Jurkat, Clone E6-1 (cell line): ENCODE measurements at regions not wholly inside any gene's neighbourhood (a gene's known extent, or its start where the extent isn't known, plus 50 kb on each side); places are given as distances from the start of the nearest gene placed in this dataset.
"Not testable (repeated sequence)": the region's sequence is repeated elsewhere in the genome, so short reads cannot be mapped to it uniquely, and the experiment has no call there.

Source experiments
- DNase-seq: peaks from one replicate; pipeline ENCODE4 v3.0.0-alpha.2; 2011; ENCODE audit warnings: low read depth, low spot score
- H3K4me3 ChIP-seq: 2 replicates; pipeline ENCODE4 v1.5.1; 2011; ENCODE audit warnings: mild to moderate bottlenecking, low read length, control low read depth, moderate library complexity

DNA sequence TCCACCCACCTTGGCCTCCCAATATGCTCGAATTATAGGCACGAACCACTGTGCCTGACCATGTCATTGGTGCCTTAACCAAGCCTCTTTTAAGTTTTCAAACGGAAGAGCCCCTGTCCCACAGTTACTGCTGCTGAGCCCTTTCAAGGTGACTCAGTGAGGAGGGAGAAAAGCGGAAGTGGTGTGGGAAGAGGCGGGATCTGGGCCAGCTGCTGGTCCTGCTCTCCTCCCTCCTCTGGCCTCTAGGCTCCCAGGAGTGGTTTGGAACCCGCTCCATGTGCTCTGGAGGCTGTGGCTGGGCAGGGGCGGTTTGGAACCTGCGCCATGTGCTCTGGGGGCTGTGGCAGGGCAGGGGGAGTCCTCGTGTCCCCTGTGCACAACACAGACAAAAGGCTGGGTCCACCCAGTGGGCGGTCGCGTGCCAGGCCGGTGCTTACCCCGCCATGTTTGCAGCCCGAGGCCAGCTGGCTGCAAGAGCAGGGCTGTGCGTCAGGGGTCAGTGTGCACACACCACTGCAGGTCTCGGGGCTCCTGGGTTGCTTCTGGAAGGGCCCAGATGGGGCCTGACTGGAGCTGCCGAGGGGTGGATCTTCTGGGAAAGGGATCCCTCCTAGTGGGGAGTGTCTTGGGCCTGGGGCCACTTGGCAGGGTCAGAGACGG, 113.4 kb upstream of the ALDH3B2 start:
- not testable (repeated sequence) for DNase-seq, H3K4me3 ChIP-seq

DNA sequence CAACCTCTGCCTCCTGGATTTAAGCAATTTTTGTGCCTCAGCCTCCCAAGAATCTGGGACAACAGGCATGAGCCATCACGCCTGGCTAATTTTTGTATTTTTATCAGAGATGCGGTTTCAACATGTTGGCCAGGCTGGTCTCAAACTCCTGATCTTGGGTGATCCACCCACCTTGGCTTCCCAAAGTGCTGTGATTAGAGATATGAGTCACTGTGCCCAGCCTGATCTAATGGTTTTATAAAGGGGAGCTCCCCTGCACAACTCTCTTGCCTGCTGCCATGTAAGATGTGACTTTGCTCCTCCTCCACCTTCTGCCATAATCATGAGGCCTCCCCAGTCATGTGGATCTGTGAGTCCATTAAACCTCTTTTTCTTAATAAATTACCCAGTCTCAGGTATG, 107.5 kb upstream of the ALDH3B2 start:
- DNase-seq, H3K4me3 ChIP-seq: not testable (repeated sequence)

DNA sequence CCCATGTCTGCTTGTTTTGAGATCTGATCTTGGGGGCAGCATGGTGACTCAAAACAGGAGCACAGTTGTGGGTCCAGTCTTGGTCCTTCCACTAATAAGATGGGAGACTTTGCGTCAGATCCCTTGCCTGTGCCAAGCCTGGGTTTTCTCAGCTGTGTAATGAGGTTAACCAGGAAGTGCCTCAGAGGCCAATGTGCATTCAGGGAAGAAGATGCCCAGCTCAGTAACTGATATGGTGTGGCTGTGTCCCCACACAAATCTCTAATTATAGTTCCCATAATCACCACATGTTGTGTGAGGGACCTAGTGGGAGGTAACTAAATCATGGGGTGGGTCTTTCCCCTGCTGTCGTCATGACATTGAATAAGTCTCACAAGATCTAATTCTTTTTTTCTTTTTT, 107.1 kb upstream of the ALDH3B2 start:
- DNase-seq, H3K4me3 ChIP-seq: not testable (repeated sequence)

DNA sequence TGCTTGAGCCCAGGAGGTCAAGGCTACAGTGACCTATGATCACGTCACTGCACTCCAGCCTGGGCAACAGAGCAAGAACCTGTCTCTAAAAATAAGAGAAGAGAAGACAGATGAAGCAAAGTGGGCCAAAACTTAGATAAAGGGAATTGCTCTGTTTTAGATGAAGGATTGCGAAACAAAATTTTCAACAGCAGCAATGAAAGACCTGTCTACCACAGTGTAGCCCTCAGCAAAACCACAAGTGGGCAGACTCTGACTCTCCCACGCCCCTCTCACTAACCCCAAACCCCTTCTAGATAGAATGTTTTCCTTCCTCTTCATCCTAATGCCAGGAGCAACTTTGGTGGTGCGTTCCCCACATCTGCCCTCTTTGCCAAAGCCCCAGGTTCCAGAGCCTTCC, 105.6 kb upstream of the ALDH3B2 start:
- no peak for DNase-seq
- H3K4me3 ChIP-seq: no peak overlapping the region

DNA sequence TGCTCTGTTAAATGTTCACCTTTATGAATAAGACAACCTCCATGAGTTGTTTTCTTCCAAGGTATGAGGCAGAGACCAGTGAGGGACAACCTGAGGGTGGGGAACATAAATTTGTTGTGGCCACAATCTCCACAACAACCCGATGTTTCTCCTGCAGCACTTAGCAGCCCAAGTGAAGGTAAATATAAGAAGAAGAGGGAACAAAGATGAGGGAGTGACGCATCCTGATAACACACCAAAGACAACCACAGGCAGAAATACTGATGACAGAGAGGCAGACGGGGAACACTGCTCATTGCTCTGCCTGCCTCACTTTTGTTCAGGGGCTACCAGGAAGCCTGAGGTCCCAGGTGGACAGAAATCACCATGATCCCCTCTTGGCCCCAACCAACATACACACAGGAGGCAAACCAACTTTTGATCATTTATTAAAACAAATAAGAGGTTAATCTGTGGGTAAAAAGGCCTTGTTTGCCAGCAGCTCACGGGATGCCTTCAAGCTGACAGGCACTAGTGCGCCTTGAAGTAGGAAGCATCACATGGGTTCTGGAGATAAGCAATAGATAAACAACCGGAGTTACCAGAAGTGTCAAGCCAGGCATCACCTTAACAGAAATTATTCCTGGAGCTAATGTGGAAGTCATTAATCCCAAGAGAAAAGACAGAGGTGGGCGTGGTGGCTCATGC, 104.9 kb upstream of the ALDH3B2 start:
- H3K4me3 ChIP-seq, DNase-seq: not testable (repeated sequence)

DNA sequence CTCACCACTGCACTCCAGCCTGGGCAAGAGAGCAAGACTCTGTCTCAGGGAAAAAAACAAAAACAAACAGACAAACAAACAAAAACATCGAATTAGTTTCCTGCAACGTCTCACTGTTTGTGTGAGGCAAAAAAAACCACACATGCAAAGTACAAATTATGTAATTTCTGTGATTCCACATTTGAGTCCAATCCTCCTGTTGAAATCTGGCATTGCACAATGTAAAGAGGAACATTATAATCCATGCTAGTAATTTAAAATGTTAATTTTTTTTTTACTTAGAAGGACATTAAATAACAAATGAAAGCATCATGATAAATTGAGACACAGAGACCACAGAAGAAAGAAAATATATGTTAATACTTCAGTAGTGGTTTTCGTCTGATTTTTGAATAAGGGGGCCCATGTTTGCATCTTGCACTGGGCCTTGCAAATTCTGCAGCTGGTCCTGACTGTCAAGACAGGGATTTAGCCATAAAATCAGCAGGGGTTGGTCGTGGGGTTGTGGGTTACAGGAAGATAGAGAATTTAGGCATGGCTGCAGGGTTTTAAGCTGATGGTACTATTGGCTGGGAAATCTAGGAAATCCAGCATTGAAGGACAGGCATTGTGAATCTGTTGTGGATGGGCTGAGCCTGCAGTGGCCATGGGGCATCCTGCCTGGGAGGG, 102.6 kb upstream of the ALDH3B2 start:
- DNase-seq: no peak
- no peak overlapping the region for H3K4me3 ChIP-seq

DNA sequence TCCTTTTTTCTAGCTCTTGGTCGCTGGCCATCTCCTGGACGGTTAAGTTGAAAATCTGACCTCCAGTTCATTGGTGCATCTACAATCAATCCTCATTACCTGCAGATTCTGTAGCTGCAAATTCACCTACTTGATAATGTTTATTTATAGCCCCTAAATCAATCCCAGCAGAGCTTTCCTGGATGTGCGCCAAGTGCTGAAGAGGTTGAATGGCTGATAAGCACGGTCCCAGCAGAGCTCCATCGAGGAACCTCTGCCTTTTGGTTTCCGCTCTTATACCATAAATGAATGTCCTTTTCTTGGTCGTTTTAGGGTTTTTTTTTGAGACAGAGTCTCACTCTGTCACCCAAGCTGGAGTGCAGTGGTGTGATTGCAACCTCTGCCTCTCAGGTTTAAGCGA, 99.8 kb upstream of the ALDH3B2 start:
- not testable (repeated sequence) for H3K4me3 ChIP-seq, DNase-seq

DNA sequence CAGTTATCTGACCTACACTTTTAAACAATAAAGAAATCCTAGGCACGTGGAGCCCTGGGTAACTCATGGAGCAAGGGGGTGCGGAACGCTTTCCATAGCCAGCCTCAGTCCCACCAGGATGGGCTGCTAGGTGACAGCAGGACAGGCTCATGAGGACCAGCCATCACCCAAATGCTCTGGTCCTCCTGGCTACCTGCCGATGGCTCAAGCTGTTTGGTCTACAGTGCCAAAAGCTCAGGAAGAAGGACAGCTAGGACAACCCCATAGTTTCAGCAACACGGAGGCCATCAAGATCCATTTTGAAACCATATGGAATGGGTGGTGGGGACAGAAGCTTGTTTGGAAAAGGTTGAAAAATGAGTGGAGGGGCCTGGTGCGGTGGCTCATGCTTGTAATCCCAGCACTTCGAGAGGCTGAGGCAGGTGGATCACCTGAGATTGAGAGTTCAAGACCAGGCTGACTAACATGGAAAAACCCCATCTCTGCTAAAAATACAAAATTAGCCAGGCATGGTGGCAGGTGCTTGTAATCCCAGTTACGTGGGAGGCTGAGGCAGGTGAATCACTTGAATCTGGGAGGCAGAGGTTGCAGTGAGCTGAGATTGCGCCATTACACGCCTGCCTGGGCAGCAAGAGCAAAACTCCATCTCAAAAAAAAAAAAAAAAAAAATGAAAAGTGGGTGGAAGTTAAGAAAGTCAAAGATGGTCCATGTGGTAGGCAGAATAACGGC, 93.7 kb upstream of the ALDH3B2 start:
- H3K4me3 ChIP-seq: not testable (repeated sequence)

DNA sequence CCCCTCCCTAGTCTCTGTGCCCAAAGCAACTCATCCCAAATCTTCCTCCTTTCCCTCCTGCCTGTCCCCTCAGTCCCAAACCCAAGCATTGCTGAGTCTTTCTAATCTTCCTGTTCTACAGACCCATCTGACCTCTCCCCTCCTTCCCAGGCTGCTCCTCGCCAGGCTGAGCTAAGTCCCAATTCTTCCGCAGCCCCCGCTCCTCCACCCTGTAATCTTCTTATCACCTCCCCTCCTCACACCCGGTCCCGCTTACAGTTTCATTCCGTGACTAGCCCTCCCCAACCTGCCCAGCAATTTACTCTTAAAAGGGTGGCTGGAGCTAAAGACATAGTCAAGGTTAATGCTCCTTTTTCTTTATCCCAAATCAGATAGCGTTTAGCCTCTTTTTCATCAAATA, 86.8 kb upstream of the ALDH3B2 start:
- not testable (repeated sequence) for DNase-seq, H3K4me3 ChIP-seq

More for the DNA sequence above, 93.7 kb upstream of the ALDH3B2 start:
- not testable (repeated sequence) for DNase-seq

DNA sequence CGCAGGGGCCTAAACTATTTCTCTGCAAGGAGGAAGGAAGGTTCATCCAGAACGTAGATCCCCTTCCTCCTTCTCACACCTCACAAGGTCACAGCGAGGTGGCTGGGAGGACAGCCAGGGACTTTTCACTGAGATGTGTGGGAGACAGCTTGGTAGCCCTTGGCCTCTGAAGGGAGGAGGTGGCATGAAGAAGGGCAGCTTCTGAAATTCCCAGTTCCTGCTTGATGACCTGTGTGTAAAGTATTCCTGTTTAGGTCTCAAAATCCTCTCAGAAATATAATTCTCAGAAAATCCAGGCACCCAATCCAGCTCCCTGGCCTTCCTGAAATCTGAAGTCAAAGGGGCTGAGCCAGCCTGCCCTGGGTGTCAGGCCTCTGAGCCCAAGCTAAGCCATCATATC, 84.9 kb upstream of the ALDH3B2 start:
- H3K4me3 ChIP-seq: not testable (repeated sequence)

DNA sequence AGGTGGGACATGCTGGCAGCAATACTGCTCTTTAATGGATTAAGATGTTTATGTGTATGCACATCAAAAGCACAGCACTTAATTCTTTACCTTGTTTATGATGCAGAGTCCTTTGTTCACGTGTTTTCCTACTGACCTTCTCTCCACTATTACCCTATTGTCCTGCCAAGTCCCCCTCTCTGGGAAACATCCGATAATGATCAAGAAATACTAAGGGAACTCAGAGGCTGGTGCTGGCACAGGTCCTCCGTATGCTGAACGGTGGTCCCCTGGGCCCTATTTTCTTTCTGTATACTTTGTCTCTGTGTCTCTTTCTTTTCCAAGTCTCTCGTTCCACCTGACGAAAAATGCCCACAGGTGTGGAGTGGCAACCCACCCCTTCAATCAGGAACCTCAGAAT, 84.0 kb upstream of the ALDH3B2 start:
- not testable (repeated sequence) for H3K4me3 ChIP-seq, DNase-seq

More for the DNA sequence above, 84.9 kb upstream of the ALDH3B2 start:
- DNase-seq: not testable (repeated sequence)

DNA sequence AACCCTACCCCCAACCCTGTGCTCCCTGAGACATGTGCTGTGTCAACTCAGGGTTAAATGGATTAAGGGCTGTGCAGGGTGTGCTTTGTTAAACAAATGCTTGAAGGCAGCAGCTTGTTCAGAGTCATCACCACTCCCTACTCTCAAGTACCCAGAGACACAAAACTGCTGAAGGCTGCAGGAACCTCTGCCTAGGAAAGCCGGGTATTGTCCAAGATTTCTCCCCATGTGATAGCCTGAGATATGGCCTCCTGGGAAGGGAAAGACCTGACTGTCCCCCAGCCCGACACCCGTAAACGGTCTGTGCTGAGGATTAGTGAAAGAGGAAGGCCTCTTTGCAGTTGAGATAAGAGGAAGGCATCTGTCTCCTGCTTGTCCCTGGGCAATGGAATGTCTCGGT, 83.6 kb upstream of the ALDH3B2 start:
- H3K4me3 ChIP-seq, DNase-seq: not testable (repeated sequence)

DNA sequence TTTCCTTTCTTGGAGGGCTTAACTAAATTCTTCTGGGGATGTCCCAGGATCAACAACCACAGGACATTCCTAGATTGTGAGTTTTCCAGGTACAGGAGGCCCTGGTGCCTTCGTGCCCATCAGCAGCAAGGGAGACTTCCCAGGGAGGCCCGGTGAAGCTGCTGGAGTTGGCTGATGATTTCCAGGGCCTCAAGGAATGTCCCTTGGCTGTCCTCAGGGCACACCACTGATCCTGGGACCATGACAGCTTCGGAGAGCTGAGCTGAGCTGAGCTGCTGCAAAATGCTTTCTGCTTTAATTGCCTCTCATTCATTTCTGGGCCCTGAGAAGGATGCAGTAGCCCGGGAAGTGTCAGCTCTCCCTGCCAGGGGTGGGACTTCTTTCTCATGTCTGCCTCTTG, 79.4 kb upstream of the ALDH3B2 start:
- not testable (repeated sequence) for H3K4me3 ChIP-seq, DNase-seq

DNA sequence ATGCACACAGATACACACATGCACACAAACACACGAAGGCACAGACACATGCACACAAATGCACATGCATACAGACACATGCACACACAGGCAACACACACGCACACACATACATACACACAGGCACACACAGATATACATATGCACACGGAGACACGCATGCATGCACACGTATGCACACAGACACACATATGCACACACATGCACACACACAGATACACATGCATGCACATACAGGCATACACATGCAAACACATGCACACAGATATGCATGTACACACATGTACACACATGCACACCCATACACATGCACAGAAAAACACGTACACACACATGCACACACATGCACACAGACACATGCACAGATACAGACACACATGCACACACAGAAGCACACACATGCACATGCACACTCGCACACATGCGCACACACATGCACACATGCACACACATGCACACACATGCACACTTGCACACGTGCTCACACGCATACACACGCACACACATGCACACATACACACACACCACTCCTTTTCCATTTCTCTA, 70.8 kb upstream of the ALDH3B2 start:
- DNase-seq: no peak
- no peak overlapping the region for H3K4me3 ChIP-seq

DNA sequence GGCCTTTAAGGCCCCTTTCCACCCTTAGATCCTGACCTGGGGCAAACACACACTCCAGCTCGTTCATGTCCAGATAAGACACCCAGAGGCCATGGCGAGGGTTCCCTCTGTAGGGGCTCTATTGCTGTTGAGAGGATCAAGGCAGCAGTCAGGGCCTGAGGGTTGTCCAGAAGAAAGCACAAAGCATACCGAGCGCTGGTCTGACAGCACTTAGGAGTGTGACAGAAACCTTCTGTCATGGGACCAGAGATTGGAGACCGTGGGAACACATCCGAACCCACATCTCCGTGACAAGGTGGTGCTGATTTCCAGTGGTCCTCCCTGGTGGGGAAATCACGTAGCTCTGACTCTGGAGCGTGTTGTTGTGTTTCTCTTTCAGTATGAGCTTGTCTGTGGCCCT, 69.8 kb upstream of the ALDH3B2 start:
- DNase-seq, H3K4me3 ChIP-seq: not testable (repeated sequence)

DNA sequence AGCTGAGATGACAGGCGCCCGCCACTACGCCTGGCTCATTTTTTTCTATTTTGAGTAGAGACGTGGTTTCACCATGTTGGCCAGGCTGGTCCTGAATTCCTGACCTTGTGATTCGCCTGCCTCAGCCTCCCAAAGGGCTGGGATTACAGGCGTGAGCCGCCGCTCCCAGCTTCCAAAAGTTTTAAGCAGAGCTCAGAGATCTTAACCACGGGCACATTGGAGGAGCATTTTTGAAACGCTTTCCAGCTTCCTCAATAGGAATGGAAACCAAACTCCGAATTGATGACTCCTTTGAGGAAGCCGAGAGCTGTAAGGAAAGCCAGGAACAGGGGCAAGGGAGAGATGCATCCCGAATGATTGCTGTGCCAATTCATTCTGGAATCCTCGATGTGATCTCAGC, 63.8 kb upstream of the ALDH3B2 start:
- DNase-seq: not testable (repeated sequence)

DNA sequence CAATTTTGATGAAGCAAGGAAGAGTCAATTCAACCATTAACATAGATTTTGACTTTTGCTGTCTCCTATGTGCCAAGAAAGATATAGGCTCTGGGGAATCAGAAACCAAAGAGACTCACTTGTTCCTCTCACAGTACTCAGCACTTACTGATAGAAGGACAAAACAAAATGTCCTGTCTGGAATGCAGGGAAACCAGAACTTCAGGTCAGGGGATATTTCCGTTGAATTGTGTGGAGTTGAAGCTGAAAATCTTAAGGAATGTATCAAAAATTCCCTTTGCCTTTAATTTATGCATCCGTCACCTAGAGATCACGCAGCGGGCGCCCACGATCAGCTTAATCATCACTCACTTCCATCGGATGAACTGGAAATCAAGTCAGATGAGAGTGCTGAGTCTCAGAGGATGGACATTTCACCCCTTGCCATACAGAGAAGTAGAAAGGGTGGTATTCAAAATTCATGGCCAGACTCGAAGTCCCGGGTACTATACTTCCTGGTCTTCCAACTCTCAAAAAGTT, 63.2 kb upstream of the ALDH3B2 start:
- not testable (repeated sequence) for DNase-seq, H3K4me3 ChIP-seq

More for the DNA sequence above, 63.8 kb upstream of the ALDH3B2 start:
- not testable (repeated sequence) for H3K4me3 ChIP-seq

DNA sequence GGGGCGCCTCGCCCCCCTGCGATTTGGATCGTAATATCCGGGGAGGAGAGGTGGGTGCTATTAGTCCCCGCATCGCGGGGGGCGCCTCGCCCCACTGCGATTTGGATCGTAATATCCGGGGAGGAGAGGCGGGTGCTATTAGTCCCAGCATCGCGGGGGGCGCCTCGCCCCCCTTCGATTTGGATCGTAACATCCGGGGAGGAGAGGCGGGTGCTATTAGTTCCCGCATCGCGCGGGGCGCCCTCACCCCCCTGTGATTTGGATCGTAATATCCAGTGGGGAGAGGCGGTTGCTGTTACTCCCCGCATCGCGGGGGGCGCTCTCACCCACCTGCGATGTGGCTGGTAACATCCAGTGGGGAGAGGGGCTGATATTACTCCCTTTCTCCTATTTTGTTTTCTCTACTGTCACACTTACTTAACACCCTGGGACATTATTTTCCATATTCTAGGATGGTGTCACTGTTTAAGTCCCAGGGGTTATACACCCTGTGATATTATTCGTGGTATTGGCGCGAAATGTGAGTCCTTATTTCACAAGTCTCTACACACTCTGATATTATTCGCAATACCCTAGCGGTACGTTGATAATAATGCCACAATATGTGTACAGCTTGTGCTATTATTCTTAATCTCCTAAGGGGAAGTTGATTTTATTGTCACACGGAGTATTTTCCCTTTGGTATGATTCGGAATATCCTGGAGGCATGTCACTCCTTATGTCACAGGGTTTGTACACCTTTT, 57.8 kb upstream of the ALDH3B2 start:
- DNase-seq: peak; percentile 85
- peak overlapping the region; percentile 45 for H3K4me3 ChIP-seq
